ENCODE measurements at regions not wholly inside any gene's neighbourhood (a gene's known extent, or its start where the extent isn't known, plus 50 kb on each side); places are given as distances from the start of the nearest gene placed in this dataset.

- TF ChIP-seq POLR2A (IDR thresholded peaks at IDR 0.05; ENCODE audit: low read depth, low read length) = no peak
- no peak for TF ChIP-seq POLR2AphosphoS5 (IDR thresholded peaks at IDR 0.05; ENCODE audit: low read depth, low read length)
- TF ChIP-seq TAF1 (IDR thresholded peaks at IDR 0.05; ENCODE audit: borderline replicate concordance, low read depth, low read length) = no peak
Measured at GRCh38 chr16:6446370-6446769, 886.3 kb upstream of the RBFOX1 start.

All from GM12892 (cell line).